ENCODE measurements at regions not wholly inside any gene's neighbourhood (a gene's known extent, or its start where the extent isn't known, plus 50 kb on each side); places are given as distances from the start of the nearest gene placed in this dataset.
A peak's percentile ranks its signal among the peaks of the same experiment; 100 is the strongest.

DNA sequence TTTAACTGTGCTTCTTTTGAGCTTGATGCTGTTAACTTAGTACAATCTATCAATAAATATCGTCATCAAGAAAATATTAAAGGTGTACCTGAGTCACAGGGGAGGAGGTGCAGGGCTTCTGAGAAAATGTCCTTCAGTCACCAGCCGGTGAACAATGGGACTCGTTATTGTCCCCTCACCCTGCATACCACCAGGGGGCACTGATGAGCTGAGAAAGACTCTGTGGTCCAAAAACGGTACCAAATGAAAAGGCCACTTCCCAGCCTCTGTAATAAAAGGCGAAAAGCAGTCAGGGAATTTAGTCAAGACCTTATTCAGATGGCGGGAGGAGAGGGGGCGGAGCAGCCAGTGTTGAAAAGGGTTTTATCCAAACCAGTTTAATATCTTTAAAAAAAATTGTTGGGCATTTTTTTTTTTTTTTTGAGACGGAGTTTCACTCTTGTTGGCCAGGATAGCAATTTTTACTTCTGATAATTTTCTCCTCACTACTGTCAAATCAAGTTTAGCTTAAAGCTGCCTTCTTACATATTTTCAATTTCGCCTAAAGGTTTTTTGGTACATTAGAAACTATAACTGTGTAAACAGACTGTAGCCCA lies 271.9 kb upstream of the ADAMTS16 start:
- DNase-seq = peak; percentile 46 to 61

DNA sequence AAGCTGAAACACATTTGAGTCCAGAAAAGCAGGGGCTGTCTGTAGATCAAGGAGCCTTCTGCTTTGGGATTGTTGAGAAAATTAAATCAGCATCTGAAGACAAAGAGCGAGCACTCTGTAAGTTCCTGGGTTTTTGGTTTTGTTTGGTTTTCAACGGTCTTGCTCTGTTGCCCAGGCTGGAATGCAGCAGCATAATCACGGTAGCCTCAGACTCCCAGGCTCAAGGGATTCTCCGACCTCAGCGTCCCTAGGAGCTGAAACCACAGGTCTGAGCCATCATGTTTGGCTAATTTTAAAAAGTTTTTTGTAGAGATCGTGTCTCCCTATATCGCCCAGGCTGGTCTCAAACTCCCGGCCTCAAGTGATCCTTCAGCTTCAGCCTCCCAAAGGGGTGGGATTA lies 266.5 kb upstream of the ADAMTS16 start:
- no peak for DNase-seq

DNA sequence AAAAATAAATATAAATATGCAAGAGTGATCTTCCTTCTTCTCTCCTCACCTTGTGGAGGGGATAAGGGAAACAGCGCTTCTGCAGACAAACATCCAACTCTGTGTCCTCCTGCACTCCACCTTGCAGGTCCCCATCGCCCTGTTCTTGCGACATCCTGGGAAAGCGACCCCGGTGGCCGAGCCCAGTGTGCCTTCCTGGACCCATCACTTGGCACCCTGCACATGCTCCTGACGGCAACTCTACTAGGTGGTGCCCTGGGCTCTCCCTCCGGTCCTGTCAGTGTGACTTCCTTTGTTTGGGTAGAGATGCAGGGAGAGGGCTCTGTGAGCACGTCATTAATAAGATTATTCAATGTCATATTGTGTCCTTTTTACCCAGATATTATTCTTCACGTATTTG lies 266.0 kb upstream of the ADAMTS16 start:
- no peak for DNase-seq

DNA sequence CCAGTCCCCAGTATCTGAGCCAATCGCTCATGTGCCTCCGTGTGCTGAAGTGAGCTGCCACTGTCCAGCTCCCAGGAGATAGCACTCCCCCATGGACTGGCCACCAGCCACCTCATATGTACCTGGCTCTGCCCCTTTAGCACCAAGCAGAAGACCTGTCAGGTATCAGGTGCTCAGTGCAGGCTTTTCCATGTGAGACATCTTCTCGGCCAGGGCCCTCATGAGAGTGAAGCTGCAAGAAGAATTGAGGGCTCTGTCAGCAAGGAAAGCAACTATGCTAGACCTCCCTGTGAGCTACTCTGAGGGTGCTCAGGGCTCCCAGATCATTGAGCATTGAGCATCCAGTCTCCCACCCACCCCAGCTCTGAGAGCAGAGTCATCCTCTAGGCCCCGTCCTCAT lies 264.2 kb upstream of the ADAMTS16 start:
- DNase-seq = no peak

DNA sequence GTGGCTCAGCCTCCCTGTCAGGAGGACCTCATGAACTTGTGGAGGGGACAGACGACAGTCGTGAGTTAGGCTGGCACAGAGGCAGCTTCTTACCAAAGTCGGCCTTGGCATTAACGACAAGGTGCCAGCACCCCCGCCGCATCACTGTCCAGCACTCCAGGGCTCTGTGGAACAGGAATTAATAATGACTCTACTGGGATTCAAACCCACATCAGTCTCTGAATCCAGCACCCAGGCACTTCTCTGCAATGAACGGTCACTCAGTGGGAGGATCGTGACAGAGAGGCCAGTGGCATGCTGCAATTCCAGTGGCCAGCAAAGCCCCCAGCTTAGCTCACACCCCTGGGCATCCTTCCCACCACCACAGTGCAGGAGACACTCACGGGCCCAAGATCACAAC lies 263.3 kb upstream of the ADAMTS16 start:
- DNase-seq = no peak

DNA sequence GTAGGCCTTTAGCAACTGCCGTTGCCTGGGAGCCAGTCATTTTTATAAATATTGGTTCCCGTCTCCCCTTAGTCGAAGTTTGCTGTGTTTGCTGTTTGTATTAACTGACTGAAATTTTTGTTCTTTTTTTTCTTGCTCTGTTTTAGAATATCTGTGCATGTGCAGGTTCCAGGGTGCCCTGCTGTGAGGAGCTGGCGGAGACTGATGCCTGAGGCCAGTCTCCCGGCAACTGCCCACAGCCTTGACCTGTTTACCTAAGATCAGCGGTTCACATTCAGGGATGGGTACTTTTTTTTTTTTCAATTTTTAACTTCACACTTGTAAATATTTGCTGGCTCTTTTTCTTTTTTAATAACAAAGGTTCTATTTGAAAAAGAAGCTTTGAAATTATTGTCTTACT lies 262.6 kb upstream of the ADAMTS16 start:
- no peak for DNase-seq

DNA sequence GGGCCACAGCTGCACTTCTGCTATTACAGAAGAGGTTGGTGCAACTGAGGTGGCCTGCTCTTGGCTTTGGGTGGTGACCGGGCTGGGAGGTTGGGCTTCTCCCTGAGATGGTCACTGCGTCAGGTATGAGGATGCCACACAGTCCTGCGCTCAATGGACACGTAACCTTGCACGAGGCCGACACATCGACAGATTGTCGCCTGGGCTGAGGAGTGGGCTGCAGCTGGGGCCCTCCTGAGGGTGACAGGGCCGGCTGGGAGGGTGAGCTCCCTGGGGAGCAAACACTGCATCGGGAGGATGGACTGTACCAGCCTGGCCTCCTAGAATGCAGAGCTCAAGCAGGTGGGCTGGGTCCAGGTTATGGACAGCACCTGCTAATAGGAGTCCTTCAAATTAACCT lies 261.1 kb upstream of the ADAMTS16 start:
- DNase-seq = no peak

DNA sequence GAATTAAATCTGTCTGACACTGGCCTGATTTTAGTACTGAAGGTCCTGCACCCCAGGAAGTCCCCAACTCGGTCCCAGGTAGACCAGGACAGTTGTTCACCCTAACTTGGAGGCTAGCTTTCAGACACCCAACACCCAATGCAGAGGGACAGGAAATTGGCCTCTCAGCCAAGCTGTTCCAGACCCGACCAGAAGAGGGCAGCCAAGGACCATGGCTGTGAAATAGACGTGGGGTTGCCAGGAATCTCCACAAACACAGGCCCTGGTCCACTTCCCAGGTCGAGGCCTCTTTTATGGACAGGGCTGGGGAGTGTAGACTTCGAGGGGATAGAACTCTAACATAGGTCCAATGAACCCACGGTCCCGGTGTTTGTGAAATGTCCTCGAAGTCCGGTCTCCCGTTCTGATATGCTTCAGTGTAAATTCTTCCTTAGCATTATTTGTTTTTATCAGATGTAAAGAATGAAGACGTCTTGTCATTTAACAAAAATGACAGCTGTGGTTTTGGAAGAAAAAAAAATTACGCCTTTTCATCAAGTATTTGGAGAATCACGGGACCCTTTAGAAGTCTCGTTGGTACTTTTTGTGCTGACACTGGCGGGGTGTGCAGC lies 260.3 kb upstream of the ADAMTS16 start:
- peak; percentile 28 to 62 for DNase-seq

DNA sequence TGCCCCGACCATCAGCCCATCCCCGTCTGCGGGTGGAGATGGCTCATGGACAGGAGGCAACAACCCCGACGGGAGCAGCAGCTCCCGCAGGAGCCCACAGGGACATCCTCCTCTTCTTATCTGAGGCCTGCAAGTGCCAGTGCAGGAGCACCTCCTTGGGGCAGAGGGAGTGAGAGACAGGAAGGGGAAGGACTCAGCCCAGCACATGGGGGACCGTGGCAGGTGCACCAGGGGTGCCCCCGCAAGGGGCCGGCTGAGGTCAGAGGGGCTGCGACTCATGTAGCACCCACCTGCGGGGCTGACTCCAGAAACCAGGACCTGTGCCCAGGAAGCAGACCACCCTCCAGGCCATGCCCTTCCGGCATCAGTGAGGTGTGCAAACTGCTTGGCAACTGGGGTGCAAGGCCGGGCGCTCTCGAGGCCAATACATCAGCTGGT lies 259.8 kb upstream of the ADAMTS16 start:
- DNase-seq = no peak

DNA sequence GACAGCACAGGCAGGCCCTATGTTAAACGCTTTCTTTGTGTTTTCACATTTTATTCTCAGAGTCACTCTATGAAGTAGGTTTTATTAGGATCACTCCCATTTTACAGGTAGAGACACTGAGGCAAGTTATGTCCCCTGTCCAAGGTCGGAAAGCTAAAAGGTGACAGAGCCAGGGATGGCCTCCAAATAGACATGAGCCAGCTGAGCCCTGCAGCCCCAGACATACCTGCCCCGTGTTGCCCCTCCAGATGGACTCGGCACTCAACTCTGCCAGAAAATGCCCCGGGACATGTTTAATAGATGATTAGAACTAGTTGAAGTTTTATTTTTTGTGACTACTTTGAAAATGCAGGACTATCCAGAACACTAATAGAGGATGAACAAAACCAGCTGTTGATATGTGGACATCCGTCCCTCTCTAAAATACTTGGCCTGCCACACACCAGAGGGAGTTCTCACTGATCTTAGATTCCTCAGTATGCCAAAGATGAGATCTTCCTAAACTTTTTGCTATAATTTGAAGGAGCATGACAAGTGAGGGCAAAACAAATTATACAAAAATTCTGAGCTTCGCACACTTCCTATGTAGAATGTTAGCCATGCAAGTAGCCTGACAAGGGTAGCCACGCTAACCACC lies 258.6 kb upstream of the ADAMTS16 start:
- no peak for DNase-seq

DNA sequence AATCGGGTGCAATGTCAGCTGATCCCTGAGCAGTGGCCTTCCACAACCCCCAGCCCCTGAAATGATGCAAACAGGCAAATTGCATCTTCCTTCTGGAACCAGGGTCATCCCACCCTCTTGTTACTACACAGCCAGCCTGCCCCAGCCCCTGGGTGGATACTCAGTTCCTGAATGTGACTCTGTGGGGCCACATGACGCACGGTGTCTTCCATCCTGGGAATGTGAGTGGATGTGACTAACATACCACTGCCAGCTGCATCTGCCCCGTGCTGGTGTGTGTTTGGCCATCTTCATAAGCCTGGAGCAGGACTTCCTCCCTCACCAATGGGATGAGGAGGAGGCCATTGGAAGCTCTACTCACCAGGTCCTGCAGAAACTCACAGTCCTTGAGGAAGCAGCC lies 257.9 kb upstream of the ADAMTS16 start:
- DNase-seq = no peak

DNA sequence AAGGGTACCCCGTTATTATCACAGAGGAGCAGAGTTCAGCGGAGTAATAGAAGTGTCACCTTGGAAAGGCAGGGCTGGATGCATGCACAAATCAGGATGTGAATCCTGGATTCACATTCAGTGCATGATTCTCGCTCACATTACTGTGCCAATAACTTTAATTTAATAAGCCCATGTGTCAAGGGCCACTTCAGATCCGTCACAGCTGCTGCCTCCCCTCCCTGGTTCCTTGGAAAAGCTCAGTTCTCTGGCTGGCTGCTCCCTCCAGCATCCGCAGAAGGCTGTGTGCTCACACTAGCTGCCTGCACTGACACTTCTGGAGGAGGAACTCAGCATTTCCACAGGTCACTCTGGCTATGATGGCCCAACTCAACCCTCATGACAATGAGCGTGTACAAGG lies 256.8 kb upstream of the ADAMTS16 start:
- DNase-seq = no peak

DNA sequence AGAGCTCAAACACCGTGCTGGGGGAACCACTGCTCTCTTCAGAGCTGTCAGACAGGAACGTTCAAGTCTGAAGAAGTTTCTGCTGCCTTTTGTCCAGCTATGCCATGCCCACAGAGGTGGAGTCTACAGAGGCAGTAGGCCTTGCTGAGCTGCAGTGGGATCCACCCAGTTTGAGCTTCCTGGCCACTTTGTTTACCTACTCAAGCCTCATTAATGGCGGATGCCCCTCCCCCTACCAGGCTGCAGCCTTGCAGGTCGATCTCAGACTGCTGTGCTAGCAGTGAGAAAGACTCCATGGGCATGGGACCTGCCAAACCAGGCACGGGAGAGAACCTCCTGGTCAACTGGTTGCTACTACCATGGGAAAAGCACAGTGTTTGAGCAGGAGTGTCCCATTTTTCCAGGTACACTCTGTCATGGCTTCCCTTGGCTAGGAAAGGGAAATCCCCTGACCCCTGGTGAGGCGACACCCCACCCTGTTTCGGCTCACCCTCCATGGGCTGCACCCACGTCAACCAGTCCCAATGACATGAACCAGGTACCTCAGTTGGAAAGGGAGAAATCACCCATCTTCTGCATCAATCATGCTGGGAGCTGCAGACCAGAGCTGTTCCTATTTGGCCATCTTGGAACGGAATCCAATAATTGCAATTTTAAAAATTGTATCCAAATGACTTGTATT lies 246.9 kb upstream of the ADAMTS16 start:
- DNase-seq = no peak

DNA sequence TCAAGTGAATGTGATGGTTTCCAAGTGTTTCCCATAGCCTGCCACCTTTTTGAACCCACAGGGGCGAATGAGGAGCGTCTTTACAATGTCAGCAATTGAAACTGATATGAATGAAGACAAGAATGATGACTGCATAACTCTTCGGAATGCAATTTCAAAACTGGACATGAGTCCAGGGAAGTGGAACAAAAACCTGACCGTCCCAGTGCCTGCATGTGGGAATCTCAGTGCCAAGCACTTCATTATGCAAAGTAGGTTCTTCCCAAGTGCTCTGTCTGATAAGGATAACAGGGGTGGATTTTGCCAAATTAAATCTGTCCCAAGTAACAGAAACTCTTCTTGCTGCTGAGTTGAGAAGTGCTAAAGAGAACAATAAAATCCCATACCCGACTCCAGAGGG lies 243.8 kb upstream of the ADAMTS16 start:
- no peak for DNase-seq

DNA sequence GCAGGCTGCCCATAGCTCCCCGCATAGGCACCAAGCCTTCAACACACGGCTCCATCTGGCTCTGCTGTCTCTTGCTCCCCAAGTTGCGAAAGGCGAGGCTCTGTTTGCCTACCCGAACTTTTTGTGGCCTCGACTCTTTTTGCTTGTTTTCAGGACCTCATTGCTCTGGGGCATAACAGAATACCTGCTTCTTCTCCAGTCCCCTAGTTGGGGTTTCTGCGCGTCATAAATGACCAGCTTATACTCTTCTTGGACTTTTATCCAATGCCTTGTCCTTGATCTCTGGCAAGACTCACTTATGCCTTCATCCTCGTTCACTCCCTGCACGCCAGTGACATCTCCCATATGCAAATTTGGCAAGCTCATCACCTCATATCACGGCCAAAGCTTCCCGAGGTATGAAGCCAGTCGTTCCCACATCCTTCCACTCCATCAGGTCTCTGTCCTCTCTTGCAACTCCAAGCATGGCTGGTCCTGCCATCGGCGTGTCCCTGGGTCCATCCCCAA lies 238.8 kb upstream of the ADAMTS16 start:
- DNase-seq = no peak

DNA sequence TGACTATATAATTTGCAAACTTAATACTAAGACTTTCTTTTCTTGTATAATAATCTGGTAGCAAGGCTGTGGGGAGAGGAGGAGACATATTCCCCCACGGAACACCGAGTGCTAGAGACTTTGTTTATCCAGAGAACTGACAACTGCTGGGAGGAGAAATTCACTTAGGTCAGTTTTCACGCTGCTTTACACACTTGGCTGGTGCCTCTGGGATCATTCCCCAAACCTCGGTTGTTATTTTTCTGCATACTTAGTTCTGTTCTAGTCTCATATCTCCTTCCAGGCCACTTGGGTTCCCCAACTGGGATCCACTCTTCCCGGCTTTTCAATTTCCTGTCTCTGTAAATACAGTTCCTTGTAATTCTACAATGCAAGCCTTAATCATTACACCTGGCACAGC lies 238.2 kb upstream of the ADAMTS16 start:
- no peak for DNase-seq

DNA sequence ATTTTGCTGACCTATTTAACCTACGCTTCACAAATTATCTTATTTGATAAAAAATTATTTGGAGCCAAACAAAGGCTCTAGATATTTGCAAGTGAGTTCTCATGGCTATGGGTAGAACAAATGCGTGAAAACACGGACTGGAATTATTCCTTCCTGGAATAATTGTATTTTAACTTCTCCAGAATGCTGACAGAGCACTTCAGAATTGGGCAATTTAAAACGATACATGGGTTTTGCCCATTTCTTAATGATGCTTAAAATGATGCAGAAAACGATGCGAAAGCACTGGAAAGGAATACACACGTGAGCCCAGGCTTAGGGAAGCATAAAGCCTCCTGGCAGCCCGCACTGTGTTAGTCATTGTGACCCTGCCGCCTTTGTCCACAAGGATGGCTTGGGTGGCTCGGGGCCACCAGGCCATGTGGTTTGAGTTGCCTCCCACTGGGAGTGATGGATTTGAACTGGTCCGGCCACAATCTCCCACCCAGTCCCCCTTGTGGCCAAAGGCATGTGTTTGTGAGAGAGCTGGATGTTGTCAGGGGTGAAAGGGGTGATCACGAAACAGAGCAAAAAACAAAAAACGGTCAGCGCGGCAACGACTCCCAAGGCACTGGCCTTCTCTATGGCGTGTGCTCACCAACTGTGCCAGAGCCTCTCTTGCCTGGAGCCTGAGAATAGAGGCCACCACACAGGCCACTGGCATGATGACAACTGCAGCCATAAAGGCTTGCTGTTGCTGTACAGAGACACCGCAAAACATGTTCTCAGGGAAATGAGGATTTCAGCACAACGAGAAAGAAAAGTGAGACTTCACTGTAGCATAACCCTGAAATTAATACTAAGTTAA lies 234.2 kb upstream of the ADAMTS16 start:
- DNase-seq = no peak

DNA sequence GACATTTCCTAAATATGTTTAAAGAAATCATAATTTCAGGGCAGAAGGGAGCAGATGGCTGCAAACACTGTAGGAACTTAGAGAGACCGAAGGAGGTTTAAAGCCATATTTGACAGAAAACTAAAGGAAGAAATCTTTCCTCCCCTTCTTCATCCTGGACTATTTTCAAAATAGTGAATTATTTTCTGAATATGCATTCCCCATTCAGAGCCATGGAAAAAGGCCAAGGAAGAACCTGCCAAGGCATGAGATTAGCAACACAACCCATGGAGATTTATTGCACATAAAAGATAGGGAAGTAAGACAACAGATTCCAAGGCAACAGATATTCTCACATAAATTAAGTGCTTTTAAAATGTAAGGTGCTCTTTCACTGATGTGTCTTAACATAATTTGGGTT lies 233.3 kb upstream of the ADAMTS16 start:
- DNase-seq = no peak

DNA sequence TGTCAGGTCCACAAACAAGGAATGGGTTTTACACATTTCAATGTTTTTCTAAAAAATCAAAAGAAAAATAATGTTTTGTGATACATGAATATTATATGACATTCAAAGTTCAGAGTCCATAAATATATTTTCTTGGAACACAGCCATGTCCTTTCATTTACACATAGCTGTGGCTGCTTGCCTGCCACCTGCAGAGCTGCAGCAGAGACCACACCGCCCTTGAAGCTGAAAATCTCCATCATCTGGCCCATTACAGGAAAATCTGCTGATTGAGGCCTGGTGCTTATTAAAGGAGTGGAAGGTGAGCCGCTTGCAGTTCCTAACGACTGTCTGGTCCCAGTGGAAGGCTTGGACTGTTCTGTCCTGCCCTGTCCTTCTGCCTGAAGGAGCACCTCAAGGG lies 232.6 kb upstream of the ADAMTS16 start:
- no peak for DNase-seq

DNA sequence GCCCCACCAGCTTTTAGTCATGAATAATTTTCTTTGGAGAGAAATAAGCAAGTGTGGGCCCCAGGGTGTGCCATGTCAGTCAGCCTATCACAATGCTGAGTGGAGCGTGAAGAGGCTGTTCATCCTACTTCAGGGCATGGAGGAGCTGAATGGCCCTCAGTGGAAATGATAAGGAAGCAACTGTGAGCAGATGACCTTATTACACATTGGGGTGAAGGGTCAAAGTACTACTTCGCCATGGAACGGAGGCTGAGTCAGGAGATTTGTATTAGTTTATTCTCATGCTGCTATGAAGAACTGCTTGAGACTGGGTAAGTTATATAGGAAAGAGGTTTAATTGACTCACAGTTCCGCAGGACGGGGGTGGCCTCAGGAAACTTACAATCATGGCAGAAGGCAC lies 231.0 kb upstream of the ADAMTS16 start:
- DNase-seq = no peak

DNA sequence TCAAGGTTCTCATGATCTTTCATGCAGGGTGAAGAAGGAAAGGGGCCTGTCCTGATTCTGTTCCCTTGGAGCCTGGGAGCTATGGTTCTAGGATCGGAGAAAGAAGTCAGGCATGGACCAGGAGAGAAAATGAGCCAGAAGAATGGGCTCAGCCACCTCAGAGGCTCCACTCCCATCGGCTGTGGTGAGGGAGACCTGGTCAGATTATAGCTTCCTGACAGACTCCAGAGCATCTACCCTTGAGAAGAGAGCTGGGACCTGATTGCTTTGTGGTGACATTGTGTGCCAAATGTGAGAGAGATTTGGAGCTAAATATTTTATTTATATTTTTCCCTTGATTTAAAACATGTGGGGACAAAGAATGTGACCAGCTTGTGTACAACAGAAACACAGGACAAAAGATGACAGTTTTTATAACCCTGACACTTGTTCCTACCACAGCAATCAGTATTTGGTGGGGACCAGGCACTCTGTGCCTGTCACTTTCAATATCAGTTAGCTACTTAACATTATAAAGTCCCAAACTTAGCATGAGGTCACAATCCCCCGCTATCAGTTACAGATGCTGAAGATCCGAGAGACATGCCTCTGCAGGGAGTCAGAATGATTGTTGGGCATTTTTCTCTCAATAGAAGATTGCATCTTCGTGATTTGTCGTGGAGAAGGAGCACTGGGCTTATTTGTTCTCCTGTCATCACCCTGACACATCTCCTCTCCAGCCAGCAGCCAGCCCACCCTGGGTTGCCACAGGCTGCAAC lies 228.3 kb upstream of the ADAMTS16 start:
- DNase-seq = no peak

DNA sequence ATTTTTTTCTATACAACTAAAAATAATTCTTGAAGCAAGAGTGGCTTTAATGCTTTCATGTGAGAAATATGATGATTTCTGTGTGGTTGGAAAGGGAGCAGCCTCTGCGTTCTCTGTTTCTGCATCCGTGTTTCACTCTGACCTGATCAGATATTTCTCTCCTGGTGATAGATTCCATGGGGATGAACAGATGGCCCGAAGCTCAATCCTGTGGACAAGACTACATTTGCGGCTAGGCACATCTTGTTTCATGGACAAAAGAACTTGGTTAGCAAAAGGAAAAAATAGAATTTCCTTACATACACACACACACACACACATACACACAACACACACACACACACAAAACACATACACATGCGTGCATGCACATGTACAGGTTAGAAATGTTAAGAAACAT lies 218.2 kb upstream of the ADAMTS16 start:
- DNase-seq = no peak

All from NCI-H1930 (cell line).